ENCODE measurements at regions not wholly inside any gene's neighbourhood (a gene's known extent, or its start where the extent isn't known, plus 50 kb on each side); places are given as distances from the start of the nearest gene placed in this dataset.

- DNase-seq: no peak
These were observed 88.9 kb upstream of the SEC61G start for GRCh38 chr7:54847921-54848320.

DNA sequence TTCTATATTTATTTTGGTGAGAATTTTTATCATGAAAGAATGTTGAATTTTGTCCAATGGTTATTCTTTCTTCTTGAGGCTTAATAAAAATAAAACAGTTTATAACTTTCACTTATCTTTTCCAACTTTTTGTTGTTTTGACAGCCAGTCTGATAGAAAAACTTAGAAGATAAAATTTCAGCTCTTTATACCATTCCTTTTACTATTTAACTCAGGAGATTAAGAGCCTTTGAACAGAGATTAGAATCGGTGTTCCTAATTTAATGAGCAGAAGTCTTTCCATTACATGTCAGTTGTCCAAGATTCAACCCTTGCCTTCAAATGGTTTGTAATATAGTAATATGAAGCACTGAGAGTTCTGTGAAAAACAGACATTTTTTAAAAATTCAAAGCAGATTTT lies 97.8 kb upstream of the SEC61G start:
- no peak for DNase-seq

DNA sequence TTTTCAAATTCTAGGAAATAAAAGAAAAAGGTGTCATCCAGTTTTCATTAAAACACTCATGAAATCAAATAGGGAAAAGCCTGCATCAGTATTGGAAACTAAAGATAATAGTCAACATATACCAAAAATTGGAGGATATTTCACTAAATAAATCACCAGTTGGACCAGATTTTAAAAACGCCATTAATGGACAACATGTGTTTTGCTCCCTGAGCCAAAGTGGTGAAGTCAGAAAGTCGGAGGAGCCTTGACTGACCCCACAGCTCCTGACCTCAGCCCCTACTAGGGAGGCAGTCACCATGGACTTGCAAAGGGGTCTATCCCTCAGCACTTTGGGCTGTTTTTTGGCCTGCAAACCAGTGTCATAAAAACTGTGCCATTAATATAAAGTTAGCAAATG lies 98.3 kb upstream of the SEC61G start:
- DNase-seq: no peak

DNA sequence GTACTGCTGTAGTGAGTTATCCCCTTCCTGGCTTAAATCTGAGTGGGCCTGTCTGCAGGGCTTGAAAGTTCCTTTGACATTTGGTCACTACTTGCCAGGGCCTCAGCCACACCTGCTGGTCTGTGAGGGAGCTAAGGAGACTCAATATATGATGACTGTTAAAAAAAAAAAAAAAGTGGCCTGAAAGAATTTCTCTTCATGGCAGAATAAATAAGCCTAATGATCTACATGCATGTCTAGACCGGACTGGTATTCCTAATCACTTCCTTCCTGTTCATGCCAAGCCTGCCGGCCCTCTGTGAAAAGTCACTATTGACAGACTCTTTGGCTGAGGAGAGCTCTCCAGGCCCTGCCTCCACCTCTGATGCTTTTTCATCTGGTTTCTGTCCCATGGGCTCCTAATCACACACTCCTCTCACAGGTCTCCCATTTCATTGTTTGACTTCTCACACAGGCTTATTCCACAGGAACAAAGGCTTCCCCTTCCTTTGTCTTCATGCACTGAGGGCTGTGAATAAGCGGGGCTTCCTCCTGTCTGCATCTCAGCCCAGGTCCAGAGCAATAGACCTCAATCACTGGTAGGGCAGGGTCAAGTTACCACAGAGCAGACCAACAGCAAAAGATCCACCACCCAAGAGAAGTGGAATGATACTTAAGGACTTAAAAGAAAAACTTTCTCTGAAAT lies 99.1 kb upstream of the SEC61G start:
- DNase-seq: no peak

DNA sequence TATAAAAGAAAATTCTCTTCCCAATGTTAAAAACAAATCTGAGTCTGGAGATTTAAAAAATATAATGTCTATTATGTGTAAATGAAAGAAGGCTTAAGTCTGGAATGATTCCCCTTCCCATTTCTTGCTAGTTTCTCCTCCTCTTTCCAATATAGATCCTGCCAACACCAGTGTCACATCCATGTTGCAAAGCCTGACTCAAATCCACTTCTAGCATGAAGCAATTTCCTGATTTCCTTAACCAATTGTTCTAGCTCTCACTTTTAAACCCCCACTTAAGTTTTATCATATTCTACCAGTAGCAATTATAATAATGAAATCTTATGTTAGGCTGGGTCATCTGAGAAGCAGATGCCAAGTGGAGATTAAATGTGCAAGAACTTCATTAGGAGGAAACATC lies 100.1 kb upstream of the SEC61G start:
- DNase-seq: no peak

GRCh38 chr7:54859545-54859944 lies 100.5 kb upstream of the SEC61G start:
- no peak for DNase-seq

GRCh38 chr7:54860003-54860775 lies 101.2 kb upstream of the SEC61G start:
- no peak for DNase-seq

GRCh38 chr7:54860843-54861242 lies 101.8 kb upstream of the SEC61G start:
- DNase-seq: no peak

GRCh38 chr7:54864663-54865062 lies 105.7 kb upstream of the SEC61G start:
- no peak for DNase-seq

- DNase-seq: no peak
These were observed 110.5 kb upstream of the SEC61G start for GRCh38 chr7:54869523-54869922.

DNA sequence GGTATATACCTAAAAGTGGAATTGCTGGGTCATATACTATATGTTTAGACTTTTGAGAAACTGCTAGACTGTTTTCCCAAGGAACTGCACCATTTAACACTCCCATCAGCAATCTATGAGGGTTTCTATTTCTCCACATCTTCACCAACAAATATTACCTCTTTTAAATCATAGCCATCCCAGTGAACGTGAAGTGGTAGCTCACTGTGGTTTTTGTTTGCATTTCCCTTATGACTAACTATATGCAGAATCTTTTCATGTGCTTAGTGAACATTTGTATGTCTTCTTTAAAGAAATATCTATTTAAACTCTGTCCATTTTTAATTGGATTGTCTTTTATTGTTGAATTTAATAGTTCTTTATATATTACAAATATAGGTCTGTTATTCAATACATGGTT lies 115.8 kb upstream of the SEC61G start:
- DNase-seq: no peak

GRCh38 chr7:54877683-54878082 lies 118.7 kb upstream of the SEC61G start:
- DNase-seq: no peak

DNA sequence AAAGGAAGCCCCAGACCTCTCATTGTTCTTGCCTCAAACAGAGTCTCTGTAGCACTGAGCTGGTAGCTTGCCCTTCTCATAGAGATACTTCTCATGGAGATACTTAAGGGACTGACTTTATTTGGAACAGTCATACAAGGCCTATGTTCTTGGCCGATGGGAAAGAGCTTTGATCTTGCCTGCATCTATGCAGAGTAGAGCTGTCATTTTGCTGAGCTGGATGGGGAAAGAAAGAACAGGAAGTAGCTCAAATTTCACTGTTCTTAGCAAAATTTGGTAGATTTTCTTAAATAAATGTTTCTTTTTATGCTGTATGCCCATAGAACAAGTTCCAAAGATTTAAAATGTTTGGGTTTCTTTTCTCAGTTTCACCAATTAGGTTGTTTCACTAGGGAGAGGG lies 119.3 kb upstream of the SEC61G start:
- DNase-seq: no peak

DNA sequence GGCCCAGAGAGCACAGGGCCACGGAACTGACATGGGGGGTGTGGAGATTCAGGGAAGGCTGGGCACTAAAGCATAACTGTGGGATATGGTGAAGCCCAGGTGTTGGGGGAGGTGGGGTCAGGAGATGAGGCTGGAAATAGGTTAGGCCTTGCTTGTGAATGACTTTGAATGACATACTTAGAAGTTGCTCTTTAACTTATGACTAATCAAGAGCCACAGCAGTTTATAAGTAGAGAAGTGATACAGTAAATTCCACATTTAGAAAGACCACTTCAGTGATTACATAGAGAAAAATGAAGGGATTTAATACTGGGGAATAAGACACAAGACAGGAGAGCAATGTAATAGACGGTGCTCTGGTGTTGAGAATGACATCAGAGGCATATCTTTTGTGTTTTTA lies 120.8 kb upstream of the SEC61G start:
- no peak for DNase-seq

GRCh38 chr7:54880326-54880989 lies 121.4 kb upstream of the SEC61G start:
- DNase-seq: no peak

GRCh38 chr7:54881816-54882520 lies 123.0 kb upstream of the SEC61G start:
- DNase-seq: no peak

- DNase-seq: no peak
These were observed 123.7 kb upstream of the SEC61G start for GRCh38 chr7:54882694-54883093.

DNA sequence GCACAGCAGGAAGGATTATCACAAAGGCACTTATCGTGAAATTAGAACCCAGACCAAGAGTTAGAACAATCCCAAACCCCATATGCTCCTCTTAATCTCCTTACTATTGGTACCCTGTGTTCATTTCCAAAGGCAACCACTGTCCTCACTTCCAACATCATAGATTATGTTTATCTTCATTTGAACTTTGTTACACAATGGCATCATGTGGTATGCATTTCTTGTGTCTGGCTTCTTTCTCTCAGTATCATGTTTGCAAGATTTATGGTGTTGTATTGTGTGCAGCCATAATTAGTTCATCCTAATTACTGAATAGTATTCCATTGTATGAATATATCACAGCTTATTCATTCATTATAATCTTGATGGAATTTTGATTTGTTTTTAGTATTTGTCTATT lies 124.6 kb upstream of the SEC61G start:
- no peak for DNase-seq

DNA sequence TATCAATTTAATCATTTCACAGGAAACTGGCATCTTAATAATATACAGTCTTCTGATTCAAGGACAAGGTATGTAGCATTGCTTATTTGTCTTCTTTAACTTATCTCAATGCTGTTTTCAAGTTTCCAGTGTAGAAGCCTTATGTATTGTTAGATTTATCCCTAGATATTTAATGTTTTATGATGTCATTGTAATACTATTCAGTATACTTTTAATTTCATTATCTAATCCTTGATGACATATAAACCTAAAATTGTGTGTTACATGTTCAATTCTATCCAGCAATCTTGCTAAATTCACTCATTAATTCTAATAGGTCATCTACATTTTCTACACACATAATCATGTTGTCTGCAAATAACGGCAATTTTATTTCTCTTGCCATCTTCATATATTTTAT lies 126.3 kb upstream of the SEC61G start:
- DNase-seq: no peak

DNA sequence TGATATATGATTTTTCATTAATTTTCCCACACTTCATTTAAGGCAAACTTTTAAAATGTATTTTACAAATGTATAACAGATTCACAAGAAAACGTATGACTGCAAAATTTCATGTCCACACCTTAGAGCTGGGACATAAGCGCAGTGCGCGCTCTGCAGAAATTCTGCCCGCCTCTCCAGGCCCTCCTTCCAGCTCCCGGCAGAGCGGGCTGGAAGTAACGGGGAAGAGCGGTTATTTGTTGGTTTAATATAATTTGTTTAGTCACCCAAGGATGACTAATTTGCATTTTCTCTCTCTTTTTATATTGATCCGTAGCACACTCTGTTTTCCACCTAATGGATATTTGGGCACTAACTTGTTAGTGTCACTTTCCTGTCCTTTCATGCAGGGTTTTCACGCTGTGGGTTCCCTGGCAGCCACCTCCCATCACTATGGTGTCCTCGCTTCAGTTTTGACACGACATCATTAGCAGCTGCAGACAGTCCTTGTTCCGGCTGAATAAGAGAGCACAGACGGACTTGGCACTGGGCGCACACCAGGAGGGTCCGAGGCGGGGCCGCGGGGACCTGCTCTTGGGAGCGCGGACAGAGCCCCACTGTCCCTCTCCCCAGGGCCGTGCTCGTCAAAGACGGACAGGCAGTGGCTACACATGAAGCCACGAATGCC lies 129.2 kb upstream of the SEC61G start:
- DNase-seq: no peak

- DNase-seq: no peak
These were observed 129.7 kb upstream of the SEC61G start for GRCh38 chr7:54888734-54889082.

GRCh38 chr7:54897891-54898290 lies 120.9 kb upstream of the EGFR start:
- no peak for DNase-seq

Data from renal pelvis (tissue), 1 donor.